Prostate gland (tissue), 2 donors: ENCODE measurements at regions not wholly inside any gene's neighbourhood (a gene's known extent, or its start where the extent isn't known, plus 50 kb on each side); places are given as distances from the start of the nearest gene placed in this dataset.

Experiments
- DNase-seq: peaks from one replicate; pipeline ENCODE4 v3.0.0-alpha.2; 2019; ENCODE audit warnings: low spot score
- H3K27ac ChIP-seq, 2 donors: fragments of 200-600 bp; sonication (generic); 2 replicates each; pipeline ENCODE4 v1.5.1; 2017 to 2019
- H3K27me3 ChIP-seq: fragments of 200-600 bp; sonication (generic); replicated peaks from 2 replicates; pipeline ENCODE4 v1.5.1; 2019; ENCODE audit not compliant: insufficient read depth
- H3K36me3 ChIP-seq, 2 donors: fragments of 200-600 bp; sonication (generic); 1 replicate in 1 of 2; 2 replicates in 1 of 2; pipeline versions ENCODE4 v1.5.1 to v1.8.1; 2017 to 2019
- H3K4me1 ChIP-seq: fragments of 200-600 bp; sonication (generic); replicated peaks from 2 replicates; pipeline ENCODE4 v1.5.1; 2019
- H3K4me3 ChIP-seq, 2 donors: fragments of 200-600 bp; sonication (generic); 2 replicates each; pipeline ENCODE4 v1.5.1; 2017 to 2019
- H3K9me3 ChIP-seq: fragments of 200-600 bp; sonication (generic); 2 replicates; pipeline ENCODE4 v1.5.1; 2017
- CTCF ChIP-seq, 4 experiments: fragments of 200-600 bp in 2 of 4; fragments of 450-650 bp in 2 of 4; sonication (generic) in 2 of 4; IDR thresholded peaks; 1 replicate in 3 of 4; 2 replicates in 1 of 4; pipeline ENCODE4 v1.5.1; 2016 to 2019; ENCODE audit warnings: antibody characterized with exemption in 4 of 4, mild to moderate bottlenecking in 2 of 4, moderate library complexity in 2 of 4
- POLR2A ChIP-seq: fragments of 450-650 bp; IDR thresholded peaks from one replicate; pipeline ENCODE4 v1.6.1; 2016; ENCODE audit warnings: antibody characterized with exemption, mild to moderate bottlenecking
- POLR2AphosphoS5 ChIP-seq: sonication (generic); formaldehyde crosslinking; IDR thresholded peaks from one replicate; pipeline ENCODE4 v1.6.1; 2017; ENCODE audit warnings: antibody characterized with exemption
- WGBS: methylation state at CpG from one replicate; pipeline ENCODE4 v1.1.5; 2018; 5-methylcytosine and 5-hydroxymethylcytosine counted together
- intact Hi-C: fragments of 100-400 bp; cut with DNase I; formaldehyde crosslinking; loops from one replicate; pipeline ENCODE4 v1.14.2; 2022

GRCh38 chr1:200354243-200354642 is 55.6 kb downstream of the ZNF281 start:
- no peak overlapping the region for H3K27ac ChIP-seq
- no peaks in the 10 kb centered on the region for H3K9me3 ChIP-seq
- no peaks in the 10 kb centered on the region for H3K4me1 ChIP-seq
- no peaks in the 10 kb centered on the region for H3K36me3 ChIP-seq
- no peak for DNase-seq
- no peak overlapping the region for H3K4me3 ChIP-seq
- WGBS, result 76% methylated on average over 2 of the region's 2 CpGs
- H3K27me3 ChIP-seq, result no peaks in the 10 kb centered on the region
- TF ChIP-seq POLR2AphosphoS5 (no peak), POLR2A (no peak), CTCF (IDR thresholded peaks at IDR 0.05) (no peak)
- intact Hi-C loops, result no loop called here

GRCh38 chr1:200353232-200353631 is 56.6 kb downstream of the ZNF281 start:
- H3K36me3 ChIP-seq, result no peaks in the 10 kb centered on the region
- DNase-seq, result no peak
- no peak for TF ChIP-seq CTCF (IDR thresholded peaks at IDR 0.05)
- TF ChIP-seq POLR2AphosphoS5, result no peak
- no peak overlapping the region for H3K4me3 ChIP-seq
- WGBS, result 89% methylated on average over 1 of the region's 1 CpG
- intact Hi-C loops, result no loop called here
- H3K4me1 ChIP-seq, result no peaks in the 10 kb centered on the region
- no peaks in the 10 kb centered on the region for H3K9me3 ChIP-seq
- no peak overlapping the region for H3K27ac ChIP-seq
- no peaks in the 10 kb centered on the region for H3K27me3 ChIP-seq

- Histone ChIP-seq H3K27me3 (no peaks in the 10 kb centered on the region), H3K27ac (no peak overlapping the region), H3K4me1 (no peaks in the 10 kb centered on the region), H3K4me3 (no peak overlapping the region), H3K9me3 (no peaks in the 10 kb centered on the region), H3K36me3 (no peaks in the 10 kb centered on the region)
- intact Hi-C loops, result no loop called here
- 56% methylated on average over 4 of the region's 4 CpGs for WGBS
- TF ChIP-seq POLR2A (no peak), CTCF (IDR thresholded peaks at IDR 0.05) (no peak), POLR2AphosphoS5 (no peak)
- no peak for DNase-seq
Measured at GRCh38 chr1:200351826-200352549, 57.8 kb downstream of the ZNF281 start.

GRCh38 chr1:200351425-200351824 is 58.4 kb downstream of the ZNF281 start:
- no peak overlapping the region for H3K4me3 ChIP-seq
- H3K27me3 ChIP-seq, result no peaks in the 10 kb centered on the region
- no peak overlapping the region for H3K27ac ChIP-seq
- no peaks in the 10 kb centered on the region for H3K9me3 ChIP-seq
- intact Hi-C loops, result no loop called here
- no peak for DNase-seq
- H3K36me3 ChIP-seq, result no peaks in the 10 kb centered on the region
- WGBS, result 81% methylated on average over 4 of the region's 4 CpGs
- TF ChIP-seq CTCF (IDR thresholded peaks at IDR 0.05), result no peak
- TF ChIP-seq POLR2AphosphoS5, result no peak
- TF ChIP-seq POLR2A, result no peak
- H3K4me1 ChIP-seq, result no peaks in the 10 kb centered on the region

- H3K9me3 ChIP-seq, result no peaks in the 10 kb centered on the region
- H3K4me1 ChIP-seq, result no peaks in the 10 kb centered on the region
- DNase-seq, result no peak
Measured at GRCh38 chr1:200346700-200347099, 63.1 kb downstream of the ZNF281 start.

More at GRCh38 chr1:200346700-200347099, 63.1 kb downstream of the ZNF281 start:
- intact Hi-C loops, result no loop called here
- no peak for TF ChIP-seq POLR2A
- no peak for TF ChIP-seq CTCF (IDR thresholded peaks at IDR 0.05)
- TF ChIP-seq POLR2AphosphoS5, result no peak
- WGBS, result 83% methylated on average over 9 of the region's 9 CpGs
- H3K36me3 ChIP-seq, result no peaks in the 10 kb centered on the region
- H3K27me3 ChIP-seq, result no peaks in the 10 kb centered on the region
- no peak overlapping the region for H3K4me3 ChIP-seq
- H3K27ac ChIP-seq, result no peak overlapping the region
